ENCODE measurements at regions not wholly inside any gene's neighbourhood (a gene's known extent, or its start where the extent isn't known, plus 50 kb on each side); places are given as distances from the start of the nearest gene placed in this dataset.

DNA sequence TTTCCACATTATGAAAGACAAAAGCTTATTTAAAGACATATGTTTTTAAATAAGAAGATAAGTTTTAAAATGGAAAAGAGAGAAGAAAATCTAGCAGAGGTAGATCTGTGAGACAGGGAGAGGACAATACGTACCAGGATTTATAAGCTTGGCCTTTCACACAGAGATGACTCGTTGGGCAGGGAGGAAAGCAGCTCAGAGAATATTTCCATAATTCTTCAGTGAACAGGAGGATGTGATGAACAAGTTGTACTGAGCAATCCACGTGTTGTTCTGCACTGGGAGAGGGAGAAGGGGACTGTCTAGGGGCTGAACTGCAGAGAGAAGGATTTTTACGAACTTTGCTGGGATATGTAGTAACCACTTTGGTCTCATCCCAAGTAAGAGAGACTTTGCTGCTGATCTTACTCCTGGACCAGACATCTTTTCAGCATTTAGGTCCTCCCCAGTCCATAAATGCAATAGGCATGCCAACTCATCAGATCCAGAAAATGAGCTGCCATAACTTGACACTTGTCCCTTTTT lies 162.5 kb upstream of the SETBP1 start:
- TF ChIP-seq, protein P1, sequence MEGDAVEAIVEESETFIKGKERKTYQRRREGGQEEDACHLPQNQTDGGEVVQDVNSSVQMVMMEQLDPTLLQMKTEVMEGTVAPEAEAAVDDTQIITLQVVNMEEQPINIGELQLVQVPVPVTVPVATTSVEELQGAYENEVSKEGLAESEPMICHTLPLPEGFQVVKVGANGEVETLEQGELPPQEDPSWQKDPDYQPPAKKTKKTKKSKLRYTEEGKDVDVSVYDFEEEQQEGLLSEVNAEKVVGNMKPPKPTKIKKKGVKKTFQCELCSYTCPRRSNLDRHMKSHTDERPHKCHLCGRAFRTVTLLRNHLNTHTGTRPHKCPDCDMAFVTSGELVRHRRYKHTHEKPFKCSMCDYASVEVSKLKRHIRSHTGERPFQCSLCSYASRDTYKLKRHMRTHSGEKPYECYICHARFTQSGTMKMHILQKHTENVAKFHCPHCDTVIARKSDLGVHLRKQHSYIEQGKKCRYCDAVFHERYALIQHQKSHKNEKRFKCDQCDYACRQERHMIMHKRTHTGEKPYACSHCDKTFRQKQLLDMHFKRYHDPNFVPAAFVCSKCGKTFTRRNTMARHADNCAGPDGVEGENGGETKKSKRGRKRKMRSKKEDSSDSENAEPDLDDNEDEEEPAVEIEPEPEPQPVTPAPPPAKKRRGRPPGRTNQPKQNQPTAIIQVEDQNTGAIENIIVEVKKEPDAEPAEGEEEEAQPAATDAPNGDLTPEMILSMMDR (IDR thresholded peaks at IDR 0.05), result no peak
- no peak for TF ChIP-seq POLR2A (IDR thresholded peaks at IDR 0.05)
- TF ChIP-seq EP300 (IDR thresholded peaks at IDR 0.05), result no peak

Data from suprapubic skin (tissue), 3 donors.